ENCODE measurements at regions not wholly inside any gene's neighbourhood (a gene's known extent, or its start where the extent isn't known, plus 50 kb on each side); places are given as distances from the start of the nearest gene placed in this dataset.

GRCh38 chr15:29972051-29972450 is 110.7 kb upstream of the GOLGA8J start:
- TF ChIP-seq CTCF (IDR thresholded peaks at IDR 0.05; ENCODE audit: insufficient read depth, low read depth, low read length, missing control alignments): no peak
- DNase-seq (ENCODE audit: low read depth): no peak
- no peak overlapping the region for H3K4me3 ChIP-seq (ENCODE audit: low read depth, low read length)

GRCh38 chr15:29970402-29970695 is 112.4 kb upstream of the GOLGA8J start:
- no peak for DNase-seq (ENCODE audit: low read depth)
- no peak for TF ChIP-seq CTCF (IDR thresholded peaks at IDR 0.05; ENCODE audit: insufficient read depth, low read depth, low read length, missing control alignments)
- no peak overlapping the region for H3K4me3 ChIP-seq (ENCODE audit: low read depth, low read length)

GRCh38 chr15:29969562-29970401 is 113.0 kb upstream of the GOLGA8J start:
- H3K4me3 ChIP-seq (ENCODE audit: low read depth, low read length): no peak overlapping the region
- no peak for TF ChIP-seq CTCF (IDR thresholded peaks at IDR 0.05; ENCODE audit: insufficient read depth, low read depth, low read length, missing control alignments)
- no peak for DNase-seq (ENCODE audit: low read depth)

- DNase-seq (ENCODE audit: low read depth): no peak
- no peak overlapping the region for H3K4me3 ChIP-seq (ENCODE audit: low read depth, low read length)
- no peak for TF ChIP-seq CTCF (IDR thresholded peaks at IDR 0.05; ENCODE audit: insufficient read depth, low read depth, low read length, missing control alignments)
Measured at GRCh38 chr15:29968895-29969561, 113.7 kb upstream of the GOLGA8J start.

- H3K4me3 ChIP-seq (ENCODE audit: low read depth, low read length): no peak overlapping the region
- no peak for TF ChIP-seq CTCF (IDR thresholded peaks at IDR 0.05; ENCODE audit: insufficient read depth, low read depth, low read length, missing control alignments)
Measured at GRCh38 chr15:29968099-29968894, 114.5 kb upstream of the GOLGA8J start.

GRCh38 chr15:29962407-29962806 is 120.3 kb upstream of the GOLGA8J start:
- no peak overlapping the region for H3K4me3 ChIP-seq (ENCODE audit: low read depth, low read length)
- no peak for DNase-seq (ENCODE audit: low read depth)
- TF ChIP-seq CTCF (IDR thresholded peaks at IDR 0.05; ENCODE audit: insufficient read depth, low read depth, low read length, missing control alignments): no peak

More at GRCh38 chr15:29968099-29968894, 114.5 kb upstream of the GOLGA8J start:
- no peak for DNase-seq (ENCODE audit: low read depth)
